Suprapubic skin (tissue), 4 donors: ENCODE measurements at regions not wholly inside any gene's neighbourhood (a gene's known extent, or its start where the extent isn't known, plus 50 kb on each side); places are given as distances from the start of the nearest gene placed in this dataset.

Source experiments
- CTCF ChIP-seq, 2 donors: fragments of 200-600 bp in 1 of 2; fragments of 450-650 bp in 1 of 2; sonication (generic) in 1 of 2; IDR thresholded peaks; one replicate each; pipeline ENCODE4 v1.5.1; 2016 to 2019; ENCODE audit warnings: antibody characterized with exemption in 2 of 2, mild to moderate bottlenecking in 1 of 2, moderate library complexity in 1 of 2
- POLR2A ChIP-seq, 2 donors: fragments of 450-650 bp; IDR thresholded peaks; one replicate each; pipeline ENCODE4 v1.6.1; 2017; ENCODE audit warnings: antibody characterized with exemption in 2 of 2, mild to moderate bottlenecking in 2 of 2, moderate library complexity in 2 of 2
- POLR2AphosphoS5 ChIP-seq, 3 donors: sonication (generic); formaldehyde crosslinking; IDR thresholded peaks; one replicate each; pipeline ENCODE4 v1.6.1; 2017; ENCODE audit warnings: antibody characterized with exemption in 3 of 3

DNA sequence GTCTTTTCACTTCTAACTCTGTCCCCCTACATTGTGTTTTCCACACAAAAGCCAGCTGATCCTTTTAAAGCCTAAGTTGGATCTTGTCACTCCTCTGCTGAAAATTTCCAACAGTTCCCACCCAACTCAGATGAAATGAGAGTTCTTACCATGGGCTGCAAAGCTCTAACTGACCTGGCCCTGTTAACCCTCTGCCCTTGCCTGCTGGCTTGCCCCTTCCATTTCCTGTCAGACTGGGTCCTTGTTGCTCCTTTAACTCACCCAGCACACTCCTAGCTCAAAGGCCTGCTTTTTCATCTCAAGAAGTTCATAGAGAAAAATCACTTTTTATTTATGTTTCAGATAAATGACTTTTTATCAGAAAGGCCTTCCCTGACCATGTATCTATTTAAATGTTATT lies 66.5 kb upstream of the HEY2 start:
- no peak for TF ChIP-seq CTCF (IDR thresholded peaks at IDR 0.05)
- no peak for TF ChIP-seq POLR2A (IDR thresholded peaks at IDR 0.05)
- no peak for TF ChIP-seq POLR2AphosphoS5 (IDR thresholded peaks at IDR 0.05)
